ENCODE measurements at regions not wholly inside any gene's neighbourhood (a gene's known extent, or its start where the extent isn't known, plus 50 kb on each side); places are given as distances from the start of the nearest gene placed in this dataset.
A peak's percentile ranks its signal among the peaks of the same experiment; 100 is the strongest.

- no peak for TF ChIP-seq CTCF (IDR thresholded peaks at IDR 0.05; ENCODE audit: unreplicated experiment)
- H3K27me3 Mint-ChIP-seq (ENCODE audit: low read depth): no peaks in the 10 kb centered on the region
- no peak for DNase-seq (ENCODE audit: low spot score in 2 of 2, unreplicated experiment in 2 of 2)
- no peak overlapping the region for H3K4me3 Mint-ChIP-seq
- peaks cover 32% of the 10 kb centered on the region for H3K4me1 Mint-ChIP-seq
- H3K36me3 Mint-ChIP-seq: no peaks in the 10 kb centered on the region
- H3K27ac Mint-ChIP-seq: peak overlapping the region; percentile 14
- no peaks in the 10 kb centered on the region for H3K9me3 Mint-ChIP-seq
These were observed 88.8 kb downstream of the TMX1 start for GRCh38 chr14:51328772-51329353.

- Mint-ChIP-seq H3K36me3 (no peaks in the 10 kb centered on the region), H3K4me3 (no peak overlapping the region), H3K27me3 (ENCODE audit: low read depth) (no peaks in the 10 kb centered on the region), H3K4me1 (peaks cover 34% of the 10 kb centered on the region), H3K9me3 (no peaks in the 10 kb centered on the region), H3K27ac (no peak overlapping the region)
- TF ChIP-seq CTCF (IDR thresholded peaks at IDR 0.05; ENCODE audit: unreplicated experiment): no peak
- DNase-seq (ENCODE audit: low spot score in 2 of 2, unreplicated experiment in 2 of 2): no peak
These were observed 91.7 kb downstream of the TMX1 start for GRCh38 chr14:51331486-51332367.

GRCh38 chr14:51333299-51333698, 93.3 kb downstream of the TMX1 start:
- H3K9me3 Mint-ChIP-seq: no peaks in the 10 kb centered on the region
- no peak overlapping the region for H3K27ac Mint-ChIP-seq
- no peak overlapping the region for H3K4me3 Mint-ChIP-seq
- no peak for DNase-seq (ENCODE audit: low spot score in 2 of 2, unreplicated experiment in 2 of 2)
- H3K36me3 Mint-ChIP-seq: no peaks in the 10 kb centered on the region
- TF ChIP-seq CTCF (IDR thresholded peaks at IDR 0.05; ENCODE audit: unreplicated experiment): no peak
- H3K4me1 Mint-ChIP-seq: peaks cover 22% of the 10 kb centered on the region
- no peaks in the 10 kb centered on the region for H3K27me3 Mint-ChIP-seq (ENCODE audit: low read depth)

- Mint-ChIP-seq H3K27me3 (ENCODE audit: low read depth) (no peaks in the 10 kb centered on the region), H3K9me3 (peaks cover 3% of the 10 kb centered on the region), H3K27ac (no peak overlapping the region), H3K4me3 (no peak overlapping the region), H3K36me3 (no peaks in the 10 kb centered on the region), H3K4me1 (peaks cover 18% of the 10 kb centered on the region)
- no peak for TF ChIP-seq CTCF (IDR thresholded peaks at IDR 0.05; ENCODE audit: unreplicated experiment)
- DNase-seq (ENCODE audit: low spot score in 2 of 2, unreplicated experiment in 2 of 2): no peak
These were observed 94.0 kb downstream of the TMX1 start for GRCh38 chr14:51333901-51334521.

- Mint-ChIP-seq H3K36me3 (no peaks in the 10 kb centered on the region), H3K4me1 (peaks cover 18% of the 10 kb centered on the region), H3K27me3 (ENCODE audit: low read depth) (no peaks in the 10 kb centered on the region), H3K9me3 (peaks cover 8% of the 10 kb centered on the region), H3K4me3 (no peak overlapping the region), H3K27ac (no peak overlapping the region)
- no peak for TF ChIP-seq CTCF (IDR thresholded peaks at IDR 0.05; ENCODE audit: unreplicated experiment)
- DNase-seq (ENCODE audit: low spot score in 2 of 2, unreplicated experiment in 2 of 2): no peak
These were observed 94.5 kb downstream of the TMX1 start for GRCh38 chr14:51334566-51334965.
